Natural killer cell (primary cell): ENCODE measurements at regions not wholly inside any gene's neighbourhood (a gene's known extent, or its start where the extent isn't known, plus 50 kb on each side); places are given as distances from the start of the nearest gene placed in this dataset.

Experiments used
- ATAC-seq, 3 donors: fragments of 150-1000 bp in 2 of 3; fragments of 200-7000 bp in 1 of 3; cut with Tn5 transposase; 1 replicate in 1 of 3; 2 replicates in 2 of 3; pipeline ENCODE4 v1.10.0; 2021; ENCODE audit warnings: mild to moderate bottlenecking in 2 of 3, moderate library complexity in 2 of 3
- DNase-seq, 2 donors: peaks; one replicate each; pipeline versions ENCODE4 v3.0.0 to v3.0.0-alpha.2; 2013 to 2021; ENCODE audit warnings: mixed read lengths in 1 of 2
- H3K27ac ChIP-seq: one replicate; pipeline ENCODE4 v1.5.1; 2013; ENCODE audit warnings: mild to moderate bottlenecking, low read length
- H3K27me3 ChIP-seq: one replicate; pipeline ENCODE4 v1.6.1; 2013; ENCODE audit warnings: low read length; ENCODE audit not compliant: control insufficient read depth, insufficient read depth
- H3K36me3 ChIP-seq: one replicate; pipeline ENCODE4 v1.6.1; 2013; ENCODE audit warnings: low read length; ENCODE audit not compliant: control insufficient read depth, insufficient read depth
- H3K4me1 ChIP-seq: one replicate; pipeline ENCODE4 v1.6.1; 2013; ENCODE audit warnings: low read length; ENCODE audit not compliant: control insufficient read depth, insufficient read depth
- H3K4me3 ChIP-seq: one replicate; pipeline ENCODE4 v1.5.1; 2013; ENCODE audit warnings: low read length
- H3K9me3 ChIP-seq: one replicate; pipeline ENCODE4 v1.6.1; 2013; ENCODE audit warnings: low read length; ENCODE audit not compliant: control insufficient read depth, insufficient read depth
- H3K27ac Mint-ChIP-seq, 2 donors: one replicate each; pipeline ENCODE4 v1.8.0; 2022; ENCODE audit warnings: mild to moderate bottlenecking in 2 of 2, mixed read lengths in 2 of 2, moderate library complexity in 1 of 2
- H3K27me3 Mint-ChIP-seq, 2 donors: one replicate each; pipeline ENCODE4 v1.8.0; 2022; ENCODE audit warnings: low read depth in 2 of 2, mixed read lengths in 2 of 2
- H3K36me3 Mint-ChIP-seq: one replicate; pipeline ENCODE4 v1.8.0; 2022; ENCODE audit warnings: mixed read lengths
- H3K4me1 Mint-ChIP-seq, 2 donors: one replicate each; pipeline ENCODE4 v1.8.0; 2022; ENCODE audit warnings: mixed read lengths in 2 of 2
- H3K4me3 Mint-ChIP-seq: one replicate; pipeline ENCODE4 v1.8.0; 2022; ENCODE audit warnings: mild to moderate bottlenecking, moderate library complexity, mixed read lengths
- H3K9me3 Mint-ChIP-seq, 2 donors: one replicate each; pipeline ENCODE4 v1.8.0; 2022; ENCODE audit warnings: mixed read lengths in 2 of 2
- WGBS: methylation state at CpG from one replicate; pipeline ENCODE4 v1.1.7; 2013; ENCODE audit warnings: missing lambda C conversion rate; ENCODE audit not compliant: insufficient coverage; 5-methylcytosine and 5-hydroxymethylcytosine counted together
- intact Hi-C: fragments of 100-400 bp; cut with micrococcal nuclease; formaldehyde crosslinking; loops from one replicate; pipeline ENCODE4 v1.14.2; 2022
- TF ChIP-seq, protein P1 (sequence below): fragments of 200-600 bp; IDR thresholded peaks from one replicate; pipeline ENCODE4 v1.8.0; 2022; ENCODE audit warnings: antibody characterized with exemption

GRCh38 chr6:90764001-90764400 lies 177.1 kb upstream of the MAP3K7 start:
- no peak for DNase-seq
- Histone ChIP-seq H3K27me3 (no peaks in the 10 kb centered on the region), H3K4me3 (no peak overlapping the region), H3K36me3 (no peaks in the 10 kb centered on the region), H3K9me3 (no peaks in the 10 kb centered on the region), H3K27ac (no peak overlapping the region), H3K4me1 (no peaks in the 10 kb centered on the region)
- Mint-ChIP-seq H3K4me3 (no peak overlapping the region), H3K36me3 (no peaks in the 10 kb centered on the region), H3K4me1 (no peaks in the 10 kb centered on the region), H3K9me3 (no peaks in the 10 kb centered on the region), H3K27ac (no peak overlapping the region), H3K27me3 (no peaks in the 10 kb centered on the region)
- TF ChIP-seq, protein P1, sequence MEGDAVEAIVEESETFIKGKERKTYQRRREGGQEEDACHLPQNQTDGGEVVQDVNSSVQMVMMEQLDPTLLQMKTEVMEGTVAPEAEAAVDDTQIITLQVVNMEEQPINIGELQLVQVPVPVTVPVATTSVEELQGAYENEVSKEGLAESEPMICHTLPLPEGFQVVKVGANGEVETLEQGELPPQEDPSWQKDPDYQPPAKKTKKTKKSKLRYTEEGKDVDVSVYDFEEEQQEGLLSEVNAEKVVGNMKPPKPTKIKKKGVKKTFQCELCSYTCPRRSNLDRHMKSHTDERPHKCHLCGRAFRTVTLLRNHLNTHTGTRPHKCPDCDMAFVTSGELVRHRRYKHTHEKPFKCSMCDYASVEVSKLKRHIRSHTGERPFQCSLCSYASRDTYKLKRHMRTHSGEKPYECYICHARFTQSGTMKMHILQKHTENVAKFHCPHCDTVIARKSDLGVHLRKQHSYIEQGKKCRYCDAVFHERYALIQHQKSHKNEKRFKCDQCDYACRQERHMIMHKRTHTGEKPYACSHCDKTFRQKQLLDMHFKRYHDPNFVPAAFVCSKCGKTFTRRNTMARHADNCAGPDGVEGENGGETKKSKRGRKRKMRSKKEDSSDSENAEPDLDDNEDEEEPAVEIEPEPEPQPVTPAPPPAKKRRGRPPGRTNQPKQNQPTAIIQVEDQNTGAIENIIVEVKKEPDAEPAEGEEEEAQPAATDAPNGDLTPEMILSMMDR: no peak
- intact Hi-C loops: no loop called here
- 85% methylated on average over 3 of the region's 3 CpGs for WGBS
- ATAC-seq: no peak

DNA sequence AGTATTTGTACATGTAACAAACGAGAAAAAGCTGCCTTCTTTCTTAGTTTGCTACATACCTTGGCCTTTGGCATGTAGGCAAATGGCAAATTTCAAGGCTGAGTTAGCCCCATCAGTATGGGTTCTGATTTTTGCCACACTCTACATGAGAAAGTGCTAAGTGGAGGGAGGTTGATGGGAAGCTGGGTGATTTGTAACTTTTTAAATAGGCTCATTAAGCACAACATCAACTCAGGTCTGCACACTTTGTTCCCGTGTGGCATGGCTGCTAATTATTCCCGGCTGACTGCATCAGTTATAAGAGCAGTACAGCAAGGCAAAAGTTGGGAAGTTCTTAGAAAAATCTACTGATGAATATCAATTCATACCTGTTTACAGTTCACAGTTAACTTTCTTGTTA lies 172.8 kb upstream of the MAP3K7 start:
- 74% methylated on average over 3 of the region's 3 CpGs for WGBS
- TF ChIP-seq, protein P1: no peak
- no peak overlapping the region for H3K27ac Mint-ChIP-seq
- Histone ChIP-seq H3K4me3 (no peak overlapping the region), H3K36me3 (no peaks in the 10 kb centered on the region), H3K27me3 (no peaks in the 10 kb centered on the region), H3K9me3 (no peaks in the 10 kb centered on the region), H3K4me1 (no peaks in the 10 kb centered on the region), H3K27ac (no peak overlapping the region)
- H3K36me3 Mint-ChIP-seq: no peaks in the 10 kb centered on the region
- ATAC-seq: no peak
- no peaks in the 10 kb centered on the region for H3K9me3 Mint-ChIP-seq
- no peaks in the 10 kb centered on the region for H3K4me1 Mint-ChIP-seq
- intact Hi-C loops: no loop called here
- no peak overlapping the region for H3K4me3 Mint-ChIP-seq
- no peak for DNase-seq
- H3K27me3 Mint-ChIP-seq: no peaks in the 10 kb centered on the region

DNA sequence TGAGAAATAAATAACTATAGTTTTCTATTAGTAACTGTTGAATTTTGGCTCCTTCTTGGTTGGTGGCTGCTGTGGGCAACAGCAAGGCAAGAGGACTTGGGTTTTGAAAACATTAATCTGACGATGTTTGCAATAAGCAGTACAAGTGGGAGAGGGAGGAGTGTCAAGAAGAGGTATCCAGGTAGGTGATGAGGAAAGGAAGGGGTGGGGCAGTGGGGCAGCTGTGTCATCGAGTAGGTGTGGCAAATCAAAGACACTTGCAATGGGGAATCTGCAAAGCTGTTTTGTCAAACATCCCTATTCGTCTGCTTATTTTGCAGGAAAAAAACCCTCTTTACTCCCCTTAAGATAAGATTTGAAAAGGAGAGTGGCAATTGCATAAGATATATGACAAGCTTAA lies 171.9 kb upstream of the MAP3K7 start:
- no peak for DNase-seq
- Mint-ChIP-seq H3K4me3 (no peak overlapping the region), H3K9me3 (no peaks in the 10 kb centered on the region), H3K4me1 (no peaks in the 10 kb centered on the region), H3K36me3 (no peaks in the 10 kb centered on the region), H3K27me3 (peaks cover 0 to 6% of the 10 kb centered on the region in 2 donors), H3K27ac (no peak overlapping the region)
- intact Hi-C loops: no loop called here
- TF ChIP-seq, protein P1: no peak
- no peaks in the 10 kb centered on the region for H3K4me1 ChIP-seq
- no peak overlapping the region for H3K27ac ChIP-seq
- no peak for ATAC-seq
- no peaks in the 10 kb centered on the region for H3K36me3 ChIP-seq
- no peaks in the 10 kb centered on the region for H3K27me3 ChIP-seq
- WGBS: 87% methylated on average over 2 of the region's 3 CpGs
- no peaks in the 10 kb centered on the region for H3K9me3 ChIP-seq
- no peak overlapping the region for H3K4me3 ChIP-seq

GRCh38 chr6:90753820-90754643 lies 167.2 kb upstream of the MAP3K7 start:
- TF ChIP-seq, protein P1: no peak
- Mint-ChIP-seq H3K36me3 (no peaks in the 10 kb centered on the region), H3K27ac (no peak overlapping the region), H3K4me3 (no peak overlapping the region), H3K4me1 (no peaks in the 10 kb centered on the region), H3K27me3 (peaks cover 0 to 14% of the 10 kb centered on the region in 2 donors), H3K9me3 (no peaks in the 10 kb centered on the region)
- H3K36me3 ChIP-seq: no peaks in the 10 kb centered on the region
- no peaks in the 10 kb centered on the region for H3K4me1 ChIP-seq
- WGBS: 85% methylated on average over 8 of the region's 8 CpGs
- DNase-seq: no peak
- ATAC-seq: no peak
- no peak overlapping the region for H3K27ac ChIP-seq
- H3K4me3 ChIP-seq: no peak overlapping the region
- no peaks in the 10 kb centered on the region for H3K27me3 ChIP-seq
- no peaks in the 10 kb centered on the region for H3K9me3 ChIP-seq
- intact Hi-C loops: no loop called here
